ENCODE measurements at regions not wholly inside any gene's neighbourhood (a gene's known extent, or its start where the extent isn't known, plus 50 kb on each side); places are given as distances from the start of the nearest gene placed in this dataset.

DNA sequence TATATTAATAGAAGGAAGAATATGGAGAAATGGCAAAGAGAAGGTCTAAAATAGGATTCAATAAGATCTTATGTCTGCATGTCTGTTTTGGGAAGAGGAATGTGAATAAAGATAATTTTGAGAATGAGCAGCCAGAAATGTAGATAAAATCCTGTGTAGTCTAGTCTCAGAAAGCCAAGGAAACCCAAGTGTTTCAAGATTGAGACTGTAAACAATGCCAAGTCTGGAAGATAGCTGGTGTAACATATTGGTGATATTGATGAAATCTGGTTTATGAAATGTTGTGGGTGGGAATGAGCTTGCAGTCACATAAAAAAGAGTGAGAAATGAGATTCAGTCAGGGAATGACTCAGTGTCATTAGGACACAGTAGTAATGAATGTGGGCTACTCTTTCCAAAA, 1180.3 kb upstream of the PCDH20 start:
- TF ChIP-seq CTCF (IDR thresholded peaks at IDR 0.05; ENCODE audit: insufficient read depth, low read length, poor library complexity, severe bottlenecking) = no peak
- TF ChIP-seq EZH2phosphoT487 (conservative IDR thresholded peaks at IDR 0.05; ENCODE audit: low read length) = no peak

Measured in SU-DHL-6 (cell line).